ENCODE measurements at regions not wholly inside any gene's neighbourhood (a gene's known extent, or its start where the extent isn't known, plus 50 kb on each side); places are given as distances from the start of the nearest gene placed in this dataset.

- no peak for DNase-seq (ENCODE audit: low spot score)
Measured at GRCh38 chr7:118573085-118573484, 348.6 kb downstream of the ANKRD7 start.

- DNase-seq (ENCODE audit: low spot score): no peak
Measured at GRCh38 chr7:118575393-118575948, 351.0 kb downstream of the ANKRD7 start.

GRCh38 chr7:118580743-118581382 lies 356.4 kb downstream of the ANKRD7 start:
- DNase-seq (ENCODE audit: low spot score): no peak

GRCh38 chr7:118583641-118584040 lies 359.1 kb downstream of the ANKRD7 start:
- DNase-seq (ENCODE audit: low spot score): no peak

GRCh38 chr7:118586248-118586647 lies 361.7 kb downstream of the ANKRD7 start:
- DNase-seq (ENCODE audit: low spot score): no peak

GRCh38 chr7:118590107-118590506 lies 365.6 kb downstream of the ANKRD7 start:
- no peak for DNase-seq (ENCODE audit: low spot score)

- no peak for DNase-seq (ENCODE audit: low spot score)
Measured at GRCh38 chr7:118602090-118602489, 377.6 kb downstream of the ANKRD7 start.

GRCh38 chr7:118606602-118607001 lies 382.1 kb downstream of the ANKRD7 start:
- DNase-seq (ENCODE audit: low spot score): no peak

- DNase-seq (ENCODE audit: low spot score): no peak
Measured at GRCh38 chr7:118609207-118609606, 384.7 kb downstream of the ANKRD7 start.

- DNase-seq (ENCODE audit: low spot score): no peak
Measured at GRCh38 chr7:118615681-118616080, 391.2 kb downstream of the ANKRD7 start.

- DNase-seq (ENCODE audit: low spot score): no peak
Measured at GRCh38 chr7:118621810-118622360, 397.4 kb downstream of the ANKRD7 start.

- no peak for DNase-seq (ENCODE audit: low spot score)
Measured at GRCh38 chr7:118626739-118627138, 402.2 kb downstream of the ANKRD7 start.

- DNase-seq (ENCODE audit: low spot score): no peak
Measured at GRCh38 chr7:118627467-118627866, 403.0 kb downstream of the ANKRD7 start.

GRCh38 chr7:118629898-118630438 lies 405.5 kb downstream of the ANKRD7 start:
- no peak for DNase-seq (ENCODE audit: low spot score)

- no peak for DNase-seq (ENCODE audit: low spot score)
Measured at GRCh38 chr7:118642396-118642795, 417.9 kb downstream of the ANKRD7 start.

- DNase-seq (ENCODE audit: low spot score): no peak
Measured at GRCh38 chr7:118644346-118644745, 419.8 kb downstream of the ANKRD7 start.

GRCh38 chr7:118648002-118648401 lies 423.5 kb downstream of the ANKRD7 start:
- DNase-seq (ENCODE audit: low spot score): no peak

- DNase-seq (ENCODE audit: low spot score): no peak
Measured at GRCh38 chr7:118657391-118658005, 433.0 kb downstream of the ANKRD7 start.

- no peak for DNase-seq (ENCODE audit: low spot score)
Measured at GRCh38 chr7:118662266-118662665, 437.8 kb downstream of the ANKRD7 start.

GRCh38 chr7:118664498-118664897 lies 440.0 kb downstream of the ANKRD7 start:
- DNase-seq (ENCODE audit: low spot score): no peak

- no peak for DNase-seq (ENCODE audit: low spot score)
Measured at GRCh38 chr7:118671149-118671548, 446.6 kb downstream of the ANKRD7 start.

GRCh38 chr7:118684796-118685195 lies 460.3 kb downstream of the ANKRD7 start:
- no peak for DNase-seq (ENCODE audit: low spot score)

GRCh38 chr7:118689403-118689802 lies 464.9 kb downstream of the ANKRD7 start:
- DNase-seq (ENCODE audit: low spot score): no peak

Data from CD4-positive, alpha-beta T cell treated with Interleukin-2 at 100 ng/mL for 4 hours (primary cell).